ENCODE measurements at regions not wholly inside any gene's neighbourhood (a gene's known extent, or its start where the extent isn't known, plus 50 kb on each side); places are given as distances from the start of the nearest gene placed in this dataset.

GRCh38 chr1:41998250-41998649 is 79.5 kb upstream of the HIVEP3 start:
- TF ChIP-seq EZH2 (IDR thresholded peaks at IDR 0.05) = no peak
- no peak for TF ChIP-seq ZNF274 (IDR thresholded peaks at IDR 0.05; ENCODE audit: low read depth, low read length)
- no peak for TF ChIP-seq CTCF (IDR thresholded peaks at IDR 0.05 in 2 of 3, conservative IDR thresholded peaks at IDR 0.05 in 1 of 3; ENCODE audit: borderline replicate concordance in 1 of 3, insufficient read depth in 1 of 3, low read depth in 2 of 3, low read length in 2 of 3)
